HCT116 (cell line): ENCODE measurements at regions not wholly inside any gene's neighbourhood (a gene's known extent, or its start where the extent isn't known, plus 50 kb on each side); places are given as distances from the start of the nearest gene placed in this dataset.

ENCODE experiments used
- ATAC-seq: fragments of 200-7000 bp; cut with Tn5 transposase; 2 replicates; pipeline ENCODE4 v1.9.1; 2020; ENCODE audit warnings: mild to moderate bottlenecking, moderate library complexity
- BruUV-seq: library from RNA; stranded (reverse); fragments of 400-500 nt; replicated peaks from 2 replicates; lab custom pipeline; 2021; lab: Mats Ljungman, UMichigan
- CTCF ChIA-PET: fragments of 300-600 bp; sonication (Branson Sonifier 250); formaldehyde crosslinking; loops from one replicate; lab custom pipeline; 2021; ENCODE audit warnings: antibody characterized with exemption; lab: Charles Lee
- POLR2A ChIA-PET: fragments of 300-600, 350-600 bp; sonication (Branson Sonifier 250); formaldehyde crosslinking; loops from one replicate; lab custom pipeline; 2021; ENCODE audit warnings: antibody characterized with exemption; lab: Charles Lee
- RAD21 ChIA-PET, 2 experiments: fragments of 300-600 bp; sonication (Branson Sonifier 250); formaldehyde crosslinking; loops; one replicate each; lab custom pipeline; 2023; ENCODE audit warnings: low total read pairs in 2 of 2; ENCODE audit not compliant: uncharacterized antibody in 2 of 2, unreplicated experiment in 2 of 2, low non-redundant PET in 1 of 2; lab: Charles Lee
- DNase-seq: peaks from one replicate; pipeline ENCODE4 v3.0.0-alpha.2; 2010; ENCODE audit warnings: low read depth, low spot score
- H2AFZ ChIP-seq: fragments of 200-600 bp; shearing (Covaris generic), sonication (generic); 2 replicates; pipeline ENCODE4 v1.6.1; 2017; ENCODE audit warnings: low read depth, mixed run types, mixed read lengths, antibody characterized with exemption, low read length; ENCODE audit not compliant: poor library complexity, severe bottlenecking
- H3K27ac ChIP-seq: 2 replicates; pipeline ENCODE4 v1.5.1; 2012; ENCODE audit warnings: low read depth, low read length
- H3K27me3 ChIP-seq: fragments of 200-600 bp; sonication (generic); 2 replicates; pipeline ENCODE4 v1.6.1; 2016; ENCODE audit warnings: mixed run types, low read length, mixed read lengths; ENCODE audit not compliant: insufficient read depth
- H3K36me3 ChIP-seq, 2 experiments: fragments of 200-500 bp in 1 of 2; fragments of 200-600 bp in 1 of 2; sonication (Bioruptor generic) in 1 of 2; sonication (generic) in 1 of 2; 2 replicates each; pipeline versions ENCODE4 v1.5.1 to v1.6.1; 2014 to 2016; ENCODE audit warnings: low read length in 2 of 2, inconsistent platforms in 1 of 2, mixed read lengths in 1 of 2, mixed run types in 1 of 2; ENCODE audit not compliant: insufficient read depth in 2 of 2, control insufficient read depth in 1 of 2
- H3K4me1 ChIP-seq, 2 experiments: fragments of 200-600 bp in 1 of 2; sonication (generic) in 1 of 2; 2 replicates each; pipeline versions ENCODE4 v1.5.1 to v1.6.1; 2012 to 2017; ENCODE audit warnings: low read length in 2 of 2, inconsistent platforms in 1 of 2, mild to moderate bottlenecking in 1 of 2, mixed read lengths in 1 of 2, mixed run types in 1 of 2, moderate library complexity in 1 of 2; ENCODE audit not compliant: insufficient read depth in 2 of 2, control insufficient read depth in 1 of 2
- H3K4me2 ChIP-seq: fragments of 200-600 bp; sonication (generic); 2 replicates; pipeline ENCODE4 v1.6.1; 2017; ENCODE audit warnings: mixed run types, low read length, mixed read lengths
- H3K4me3 ChIP-seq, 2 experiments: fragments of 200-600 bp in 1 of 2; sonication (generic) in 1 of 2; replicated peaks in 1 of 2; 2 replicates each; pipeline ENCODE4 v1.5.1; 2011 to 2016; ENCODE audit warnings: low read length in 2 of 2, control low read depth in 1 of 2, low read depth in 1 of 2, mild to moderate bottlenecking in 1 of 2, mixed read lengths in 1 of 2, mixed run types in 1 of 2
- H3K79me2 ChIP-seq: fragments of 200-600 bp; sonication (generic); 2 replicates; pipeline ENCODE4 v1.6.1; 2017; ENCODE audit warnings: mild to moderate bottlenecking, mixed run types, low read length, moderate library complexity, mixed read lengths; ENCODE audit not compliant: insufficient read depth
- H3K9ac ChIP-seq: fragments of 200-600 bp; sonication (generic); 2 replicates; pipeline ENCODE4 v1.6.1; 2016; ENCODE audit warnings: low read length, mixed read lengths
- H3K9me2 ChIP-seq: fragments of 200-600 bp; sonication (generic), shearing (Covaris generic); 2 replicates; pipeline ENCODE4 v1.6.1; 2017; ENCODE audit warnings: mixed run types, mild to moderate bottlenecking, moderate library complexity; ENCODE audit not compliant: insufficient read depth
- H3K9me3 ChIP-seq, 2 experiments: fragments of 200-500 bp in 1 of 2; fragments of 200-600 bp in 1 of 2; sonication (Bioruptor generic) in 1 of 2; sonication (generic) in 1 of 2; 2 replicates each; pipeline ENCODE4 v1.6.1; 2014 to 2017; ENCODE audit warnings: low read length in 2 of 2, mixed read lengths in 2 of 2, inconsistent platforms in 1 of 2, low read depth in 1 of 2, mild to moderate bottlenecking in 1 of 2, mixed run types in 1 of 2, moderate library complexity in 1 of 2; ENCODE audit not compliant: control insufficient read depth in 1 of 2, insufficient read depth in 1 of 2
- H4K20me1 ChIP-seq: fragments of 200-600 bp; sonication (generic), shearing (Covaris generic); 2 replicates; pipeline ENCODE4 v1.6.1; 2017; ENCODE audit warnings: mixed run types, mild to moderate bottlenecking, moderate library complexity; ENCODE audit not compliant: insufficient read depth
- ATF3 ChIP-seq: IDR thresholded peaks from 2 replicates; pipeline ENCODE4 v1.6.1; 2012
- CBX3 ChIP-seq: IDR thresholded peaks from 2 replicates; pipeline ENCODE4 v1.6.1; 2012; ENCODE audit warnings: low read depth
- CEBPB ChIP-seq: IDR thresholded peaks from 2 replicates; pipeline ENCODE4 v1.6.1; 2012; ENCODE audit warnings: low read depth
- EGR1 ChIP-seq: IDR thresholded peaks from 2 replicates; pipeline ENCODE4 v1.6.1; 2012; ENCODE audit warnings: low read depth
- EZH2 ChIP-seq: fragments of 200-600 bp; sonication (generic); IDR thresholded peaks from 2 replicates; pipeline ENCODE4 v1.6.1; 2017; ENCODE audit warnings: antibody characterized with exemption, mixed run types
- EZH2phosphoT487 ChIP-seq: fragments of 200-600 bp; IDR thresholded peaks from 2 replicates; pipeline ENCODE4 v1.6.1; 2018; ENCODE audit warnings: antibody characterized with exemption, borderline replicate concordance
- FOSL1 ChIP-seq: IDR thresholded peaks from 2 replicates; pipeline ENCODE4 v1.6.1; 2012; ENCODE audit warnings: low read depth
- JUND ChIP-seq: IDR thresholded peaks from 2 replicates; pipeline ENCODE4 v1.6.1; 2012
- POLR2A ChIP-seq: IDR thresholded peaks from 2 replicates; pipeline ENCODE4 v1.7.0; 2011; ENCODE audit warnings: borderline replicate concordance; ENCODE audit not compliant: insufficient read depth, insufficient read length; ENCODE audit errors: extremely low read depth
- POLR2AphosphoS5 ChIP-seq: IDR thresholded peaks from 2 replicates; pipeline ENCODE4 v1.6.1; 2011; ENCODE audit warnings: mild to moderate bottlenecking, low read depth, low read length, moderate library complexity
- SIN3A ChIP-seq: IDR thresholded peaks from 2 replicates; pipeline ENCODE4 v1.6.1; 2012; ENCODE audit warnings: low read depth
- SP1 ChIP-seq: IDR thresholded peaks from 2 replicates; pipeline ENCODE4 v1.6.1; 2012; ENCODE audit warnings: low read depth
- SRF ChIP-seq: IDR thresholded peaks from 2 replicates; pipeline ENCODE4 v1.6.1; 2012; ENCODE audit warnings: low read depth
- TCF7L2 ChIP-seq: IDR thresholded peaks from 2 replicates; pipeline ENCODE4 v1.7.0; 2011; ENCODE audit warnings: borderline replicate concordance, inconsistent platforms; ENCODE audit not compliant: insufficient read depth, insufficient read length; ENCODE audit errors: extremely low read depth
- YY1 ChIP-seq: IDR thresholded peaks from 2 replicates; pipeline ENCODE4 v1.6.1; 2011; ENCODE audit warnings: low read length, low read depth, moderate library complexity, mild to moderate bottlenecking; ENCODE audit not compliant: insufficient replicate concordance; ENCODE audit errors: extremely low read depth
- ZFX ChIP-seq: fragments of 450-650 bp; IDR thresholded peaks from 2 replicates; pipeline ENCODE4 v1.6.1; 2017
- ZNF274 ChIP-seq: fragments of 200-500 bp; sonication (Bioruptor generic); IDR thresholded peaks from 2 replicates; pipeline ENCODE4 v1.6.1; 2014; ENCODE audit warnings: mild to moderate bottlenecking, low read depth, low read length, inconsistent platforms
- intact Hi-C: fragments of 100-400 bp; cut with micrococcal nuclease; formaldehyde crosslinking; loops from 2 replicates; pipeline ENCODE4 v1.10.0; 2022
- TF ChIP-seq, protein P1 (sequence below): IDR thresholded peaks from 2 replicates; pipeline ENCODE4 v1.6.1; 2011; ENCODE audit warnings: mild to moderate bottlenecking, low read length, moderate library complexity; ENCODE audit not compliant: insufficient replicate concordance; ENCODE audit errors: extremely low read depth

DNA sequence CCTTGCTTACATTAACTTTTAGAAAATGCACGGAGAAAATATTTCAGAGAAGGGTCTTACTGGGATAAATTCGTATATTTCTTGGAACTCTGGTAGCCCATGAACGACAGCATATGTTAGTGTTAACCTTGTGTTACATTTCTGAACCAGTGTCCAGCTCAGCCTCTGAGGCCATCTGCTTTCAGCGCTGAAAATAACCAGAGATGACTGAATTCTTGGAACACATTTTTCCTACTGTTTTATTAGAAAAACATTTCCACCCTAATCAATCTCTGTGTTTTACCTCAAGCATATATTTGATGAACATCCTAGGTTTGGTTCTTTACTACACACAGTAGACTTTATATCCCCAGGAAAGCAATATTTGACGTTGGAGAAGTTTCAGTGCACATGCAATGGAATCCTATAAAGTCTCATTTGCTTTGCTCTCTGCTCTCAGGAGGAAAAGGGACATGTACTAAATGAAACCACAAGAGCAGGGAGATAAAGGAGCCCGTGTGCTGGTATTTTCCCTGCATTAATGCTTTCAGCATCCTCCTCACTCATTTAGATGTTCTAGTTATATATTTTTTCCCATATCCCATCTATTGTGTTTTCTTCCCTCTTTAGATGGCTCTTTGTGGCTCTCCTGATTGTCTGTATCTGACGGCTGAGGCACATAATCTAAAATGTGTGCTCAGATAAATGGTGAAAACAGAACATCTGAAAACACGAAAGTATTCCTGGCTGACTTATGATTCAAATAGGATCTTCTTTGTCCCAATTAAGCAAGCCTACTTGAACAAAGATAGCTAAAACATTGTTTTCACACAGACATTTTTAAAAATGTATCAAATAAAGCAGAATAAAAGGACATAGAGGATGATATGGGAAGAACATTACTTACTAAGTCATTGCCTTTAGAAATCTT, 151.7 kb upstream of the KCNMB2 start:
- Histone ChIP-seq H3K4me2 (no peak overlapping the region), H3K9me3 (no peaks in the 10 kb centered on the region), H3K79me2 (no peaks in the 10 kb centered on the region), H3K36me3 (no peaks in the 10 kb centered on the region), H3K9me2 (no peaks in the 10 kb centered on the region), H3K4me1 (no peaks in the 10 kb centered on the region), H3K27me3 (no peaks in the 10 kb centered on the region), H3K9ac (no peak overlapping the region), H3K27ac (no peak overlapping the region), H3K4me3 (no peak overlapping the region), H4K20me1 (no peaks in the 10 kb centered on the region), H2AFZ (no peak overlapping the region)
- BruUV-seq, result no TSS peak
- ChIA-PET POLR2A (interaction anchor here (1.6 kb wide), 1 partner anchor 9 kb away, joined by 3 read pairs; no protein-coding TSS in a partner anchor), CTCF (interaction anchor here (1.0 to 2.0 kb wide), 5 partner anchors 9 to 1870 kb away, joined by 4 to 10 read pairs (median 5); no protein-coding TSS in a partner anchor), RAD21 (no interaction called here)
- TF ChIP-seq, protein P1, sequence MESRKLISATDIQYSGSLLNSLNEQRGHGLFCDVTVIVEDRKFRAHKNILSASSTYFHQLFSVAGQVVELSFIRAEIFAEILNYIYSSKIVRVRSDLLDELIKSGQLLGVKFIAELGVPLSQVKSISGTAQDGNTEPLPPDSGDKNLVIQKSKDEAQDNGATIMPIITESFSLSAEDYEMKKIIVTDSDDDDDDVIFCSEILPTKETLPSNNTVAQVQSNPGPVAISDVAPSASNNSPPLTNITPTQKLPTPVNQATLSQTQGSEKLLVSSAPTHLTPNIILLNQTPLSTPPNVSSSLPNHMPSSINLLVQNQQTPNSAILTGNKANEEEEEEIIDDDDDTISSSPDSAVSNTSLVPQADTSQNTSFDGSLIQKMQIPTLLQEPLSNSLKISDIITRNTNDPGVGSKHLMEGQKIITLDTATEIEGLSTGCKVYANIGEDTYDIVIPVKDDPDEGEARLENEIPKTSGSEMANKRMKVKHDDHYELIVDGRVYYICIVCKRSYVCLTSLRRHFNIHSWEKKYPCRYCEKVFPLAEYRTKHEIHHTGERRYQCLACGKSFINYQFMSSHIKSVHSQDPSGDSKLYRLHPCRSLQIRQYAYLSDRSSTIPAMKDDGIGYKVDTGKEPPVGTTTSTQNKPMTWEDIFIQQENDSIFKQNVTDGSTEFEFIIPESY, result no peak
- TF ChIP-seq TCF7L2 (no peak), SIN3A (no peak), POLR2AphosphoS5 (no peak), JUND (no peak), FOSL1 (no peak), CBX3 (no peak), POLR2A (no peak), ATF3 (no peak), SP1 (no peak), EZH2 (no peak), CEBPB (no peak), EZH2phosphoT487 (no peak), SRF (no peak), YY1 (no peak), ZNF274 (no peak), EGR1 (no peak), ZFX (no peak)
- intact Hi-C loops, result loop anchor here (1.0 to 5.0 kb wide), 2 partner anchors 1447 to 1870 kb away; no protein-coding TSS in a partner anchor
- ATAC-seq (no peak), DNase-seq (no peak)
